ENCODE measurements at regions not wholly inside any gene's neighbourhood (a gene's known extent, or its start where the extent isn't known, plus 50 kb on each side); places are given as distances from the start of the nearest gene placed in this dataset.

DNA sequence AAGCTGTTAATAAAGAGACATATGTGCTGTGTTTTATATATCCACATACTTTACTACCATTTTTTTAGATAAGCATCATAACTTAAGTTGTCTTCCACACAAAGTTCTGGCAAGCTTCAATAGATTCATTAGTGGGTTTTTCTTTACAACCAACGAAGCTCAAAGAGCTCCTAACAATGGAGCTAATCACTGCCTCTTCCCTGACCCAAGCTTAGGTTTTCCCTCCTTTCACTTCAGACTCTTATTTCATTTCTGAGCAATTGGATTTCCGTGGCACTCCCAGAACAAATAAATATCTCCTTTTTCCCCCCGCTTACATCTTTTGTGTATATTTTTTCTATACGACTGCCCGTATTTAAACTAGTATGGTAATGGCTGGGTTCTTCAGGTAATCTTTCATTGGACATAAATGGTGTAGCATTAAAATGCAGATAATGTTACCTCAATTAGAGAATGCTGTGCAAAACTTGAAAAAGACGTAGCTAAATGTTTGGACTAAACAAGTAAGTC, 275.5 kb upstream of the TMEM161B start:
- Histone ChIP-seq H3K27me3 (ENCODE audit: control insufficient read depth in 1 of 2, insufficient read depth in 2 of 2, low read length in 2 of 2) (no peaks in the 10 kb centered on the region), H3K36me3 (ENCODE audit: insufficient read depth, low read length) (no peaks in the 10 kb centered on the region), H3K9me3 (ENCODE audit: control insufficient read depth in 1 of 2, insufficient read depth in 1 of 2, low read length in 2 of 2) (no peaks in the 10 kb centered on the region), H3K4me1 (ENCODE audit: insufficient read depth, low read length) (no peaks in the 10 kb centered on the region), H3K27ac (ENCODE audit: low read depth in 1 of 2, low read length in 2 of 2) (no peak overlapping the region), H3K4me3 (ENCODE audit: low read length) (no peak overlapping the region)
- CTCF ChIA-PET, result interaction anchor here (0.6 kb wide), 1 partner anchor 22 kb away, joined by 3 read pairs; no protein-coding TSS in a partner anchor
- DNase-seq (no peak), ATAC-seq (ENCODE audit: poor library complexity) (no peak)
- Mint-ChIP-seq H3K27me3 (peaks cover 35% of the 10 kb centered on the region), H3K36me3 (ENCODE audit: low read depth) (no peaks in the 10 kb centered on the region), H3K4me1 (ENCODE audit: low read depth) (no peaks in the 10 kb centered on the region), H3K27ac (no peak overlapping the region), H3K9me3 (no peaks in the 10 kb centered on the region), H3K4me3 (no peak overlapping the region)
- POLR2A ChIA-PET, result no interaction called here
- intact Hi-C loops (cut with DNase I, micrococcal nuclease), result no loop called here
- TF ChIP-seq, protein P1, sequence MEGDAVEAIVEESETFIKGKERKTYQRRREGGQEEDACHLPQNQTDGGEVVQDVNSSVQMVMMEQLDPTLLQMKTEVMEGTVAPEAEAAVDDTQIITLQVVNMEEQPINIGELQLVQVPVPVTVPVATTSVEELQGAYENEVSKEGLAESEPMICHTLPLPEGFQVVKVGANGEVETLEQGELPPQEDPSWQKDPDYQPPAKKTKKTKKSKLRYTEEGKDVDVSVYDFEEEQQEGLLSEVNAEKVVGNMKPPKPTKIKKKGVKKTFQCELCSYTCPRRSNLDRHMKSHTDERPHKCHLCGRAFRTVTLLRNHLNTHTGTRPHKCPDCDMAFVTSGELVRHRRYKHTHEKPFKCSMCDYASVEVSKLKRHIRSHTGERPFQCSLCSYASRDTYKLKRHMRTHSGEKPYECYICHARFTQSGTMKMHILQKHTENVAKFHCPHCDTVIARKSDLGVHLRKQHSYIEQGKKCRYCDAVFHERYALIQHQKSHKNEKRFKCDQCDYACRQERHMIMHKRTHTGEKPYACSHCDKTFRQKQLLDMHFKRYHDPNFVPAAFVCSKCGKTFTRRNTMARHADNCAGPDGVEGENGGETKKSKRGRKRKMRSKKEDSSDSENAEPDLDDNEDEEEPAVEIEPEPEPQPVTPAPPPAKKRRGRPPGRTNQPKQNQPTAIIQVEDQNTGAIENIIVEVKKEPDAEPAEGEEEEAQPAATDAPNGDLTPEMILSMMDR (IDR thresholded peaks at IDR 0.05), result no peak

DNA sequence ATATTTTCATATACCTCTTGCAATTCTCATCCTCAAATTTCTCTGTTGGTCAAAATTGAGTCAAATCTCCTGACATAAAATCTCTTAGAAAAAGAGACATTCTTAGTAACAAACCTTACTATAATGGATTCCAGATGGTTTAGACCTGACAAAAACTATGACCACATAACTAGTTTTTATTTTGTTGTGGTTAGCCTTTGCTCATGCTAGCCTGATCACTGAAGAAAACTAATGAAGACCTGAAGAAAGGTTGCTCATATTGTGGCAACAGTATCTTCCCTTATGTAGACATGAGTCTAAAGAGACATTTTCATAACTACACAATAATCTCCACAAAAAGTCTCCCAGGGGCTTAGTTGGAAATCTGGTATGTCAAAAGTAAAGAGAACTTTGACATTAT, 274.1 kb upstream of the TMEM161B start:
- no peak overlapping the region for H3K4me3 ChIP-seq (ENCODE audit: low read length)

DNA sequence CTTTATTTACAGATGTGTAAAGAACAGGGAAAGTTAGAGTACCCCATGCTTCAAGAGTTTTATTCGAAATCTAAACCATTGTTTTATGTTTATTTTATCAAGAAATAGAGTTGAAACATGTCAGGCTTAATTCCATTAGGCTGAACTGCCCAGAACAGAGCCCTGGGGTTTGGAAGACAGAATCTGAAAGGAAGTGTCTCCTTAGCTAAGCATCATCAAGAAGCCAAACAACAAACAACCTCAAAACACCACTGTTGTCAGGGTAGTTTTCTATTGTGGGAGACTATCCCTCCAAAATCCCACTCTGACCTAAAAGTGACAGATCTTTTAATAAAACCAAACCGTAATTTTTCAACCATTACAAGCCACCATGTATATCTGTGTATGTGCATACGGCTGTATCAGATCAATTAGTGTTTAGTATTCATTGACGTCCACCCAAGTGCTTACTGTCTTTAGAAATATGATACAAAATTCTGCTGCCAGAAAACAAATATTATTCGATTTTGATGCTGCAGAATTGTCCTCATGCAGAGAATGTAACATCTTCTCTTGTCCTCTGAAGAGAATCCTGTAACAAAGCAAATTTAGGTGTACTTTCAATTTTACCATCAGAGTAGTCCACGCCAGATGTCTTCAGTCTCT, 271.9 kb upstream of the TMEM161B start:
- Histone ChIP-seq H3K27me3 (ENCODE audit: control insufficient read depth in 1 of 2, insufficient read depth in 2 of 2, low read length in 2 of 2) (no peaks in the 10 kb centered on the region), H3K4me1 (ENCODE audit: insufficient read depth, low read length) (no peaks in the 10 kb centered on the region), H3K9me3 (ENCODE audit: control insufficient read depth in 1 of 2, insufficient read depth in 1 of 2, low read length in 2 of 2) (no peaks in the 10 kb centered on the region), H3K4me3 (ENCODE audit: low read length) (no peak overlapping the region), H3K36me3 (ENCODE audit: insufficient read depth, low read length) (no peaks in the 10 kb centered on the region), H3K27ac (ENCODE audit: low read depth in 1 of 2, low read length in 2 of 2) (no peak overlapping the region)
- DNase-seq, result no peak
- POLR2A ChIA-PET, result no interaction called here
- TF ChIP-seq, protein P1 (IDR thresholded peaks at IDR 0.05), result no peak
- no peaks in the 10 kb centered on the region for H3K36me3 Mint-ChIP-seq (ENCODE audit: low read depth)
- H3K27ac Mint-ChIP-seq, result no peak overlapping the region
- H3K27me3 Mint-ChIP-seq, result peaks cover 51% of the 10 kb centered on the region
- no peak overlapping the region for H3K4me3 Mint-ChIP-seq
- no peaks in the 10 kb centered on the region for H3K9me3 Mint-ChIP-seq
- no peak for ATAC-seq (ENCODE audit: poor library complexity)
- intact Hi-C loops (cut with DNase I, micrococcal nuclease), result no loop called here
- no peaks in the 10 kb centered on the region for H3K4me1 Mint-ChIP-seq (ENCODE audit: low read depth)
- CTCF ChIA-PET, result no interaction called here

More for the DNA sequence above, 274.1 kb upstream of the TMEM161B start:
- Mint-ChIP-seq H3K4me1 (ENCODE audit: low read depth) (no peaks in the 10 kb centered on the region), H3K36me3 (ENCODE audit: low read depth) (no peaks in the 10 kb centered on the region), H3K4me3 (no peak overlapping the region), H3K27me3 (peaks cover 39% of the 10 kb centered on the region), H3K27ac (no peak overlapping the region), H3K9me3 (no peaks in the 10 kb centered on the region)
- no peaks in the 10 kb centered on the region for H3K27me3 ChIP-seq (ENCODE audit: control insufficient read depth in 1 of 2, insufficient read depth in 2 of 2, low read length in 2 of 2)
- intact Hi-C loops (cut with DNase I, micrococcal nuclease), result no loop called here
- TF ChIP-seq, protein P1 (IDR thresholded peaks at IDR 0.05), result no peak
- no peaks in the 10 kb centered on the region for H3K36me3 ChIP-seq (ENCODE audit: insufficient read depth, low read length)
- no peak overlapping the region for H3K27ac ChIP-seq (ENCODE audit: low read depth in 1 of 2, low read length in 2 of 2)
- ChIA-PET POLR2A (no interaction called here), CTCF (no interaction called here)
- no peaks in the 10 kb centered on the region for H3K9me3 ChIP-seq (ENCODE audit: control insufficient read depth in 1 of 2, insufficient read depth in 1 of 2, low read length in 2 of 2)
- DNase-seq (no peak), ATAC-seq (ENCODE audit: poor library complexity) (no peak)
- no peaks in the 10 kb centered on the region for H3K4me1 ChIP-seq (ENCODE audit: insufficient read depth, low read length)

Measured in CD4-positive, alpha-beta T cell (primary cell).